Medulla oblongata (tissue), 1 donor: ENCODE measurements at regions not wholly inside any gene's neighbourhood (a gene's known extent, or its start where the extent isn't known, plus 50 kb on each side); places are given as distances from the start of the nearest gene placed in this dataset.

Experiments used
- DNase-seq: peaks from one replicate; pipeline ENCODE4 v3.0.0-alpha.2; 2015; ENCODE audit errors: extremely low spot score

- DNase-seq, result no peak
Observed at GRCh38 chr17:77637818-77638575, 320.5 kb upstream of the TNRC6C start.

DNA sequence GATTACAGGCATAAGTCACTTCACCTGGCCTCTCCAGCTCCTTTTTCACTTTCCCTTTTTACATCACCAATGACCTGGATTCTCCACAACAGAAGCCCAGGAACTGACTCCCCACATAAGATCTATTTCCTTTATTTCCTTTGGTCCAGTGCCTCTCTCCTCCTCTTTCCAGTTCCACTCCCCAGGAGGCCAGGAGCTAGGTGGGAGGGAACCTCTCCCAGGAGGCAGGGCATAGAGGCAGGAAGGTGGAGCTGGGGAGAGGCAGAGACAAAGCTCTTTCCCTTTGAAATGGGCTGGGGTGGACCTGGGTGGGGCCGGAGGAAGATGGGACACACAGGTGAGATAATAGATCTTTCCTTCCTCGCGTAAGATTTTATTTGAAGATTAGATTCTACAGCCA lies 318.3 kb upstream of the TNRC6C start:
- no peak for DNase-seq

DNA sequence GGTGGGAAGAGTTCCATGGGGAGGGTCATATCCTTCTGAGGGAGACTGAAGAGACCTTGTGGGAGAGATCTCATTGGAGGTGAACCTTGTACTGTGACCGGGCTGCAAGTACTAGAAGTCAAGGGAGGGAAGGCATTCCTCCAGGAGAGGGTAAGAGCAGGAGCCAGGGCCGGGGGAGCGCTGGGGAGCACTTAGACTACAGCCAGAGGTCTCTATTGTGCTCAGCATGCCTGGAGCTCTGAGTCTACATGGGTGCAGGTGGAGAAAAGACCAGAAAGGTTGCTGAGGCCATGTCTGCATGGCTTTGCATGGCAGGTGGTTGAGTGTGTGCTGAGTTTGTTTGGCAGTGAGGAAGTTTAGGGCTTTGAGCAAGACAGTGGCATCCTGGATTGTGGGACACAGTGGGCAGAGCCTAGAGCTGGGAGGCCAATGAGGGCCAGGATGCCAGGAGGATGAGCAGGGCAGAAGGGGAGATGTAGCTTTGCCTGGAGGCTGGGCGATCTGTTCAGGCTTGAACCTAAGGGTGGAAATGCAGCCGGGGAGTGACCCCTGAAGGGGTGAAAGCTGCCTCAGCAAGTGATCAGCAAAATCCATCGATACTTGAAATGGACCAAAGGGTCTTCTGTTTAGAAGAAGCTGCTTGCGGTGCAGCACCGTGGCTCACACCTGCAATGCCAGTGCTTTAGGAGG lies 317.4 kb upstream of the TNRC6C start:
- no peak for DNase-seq

DNA sequence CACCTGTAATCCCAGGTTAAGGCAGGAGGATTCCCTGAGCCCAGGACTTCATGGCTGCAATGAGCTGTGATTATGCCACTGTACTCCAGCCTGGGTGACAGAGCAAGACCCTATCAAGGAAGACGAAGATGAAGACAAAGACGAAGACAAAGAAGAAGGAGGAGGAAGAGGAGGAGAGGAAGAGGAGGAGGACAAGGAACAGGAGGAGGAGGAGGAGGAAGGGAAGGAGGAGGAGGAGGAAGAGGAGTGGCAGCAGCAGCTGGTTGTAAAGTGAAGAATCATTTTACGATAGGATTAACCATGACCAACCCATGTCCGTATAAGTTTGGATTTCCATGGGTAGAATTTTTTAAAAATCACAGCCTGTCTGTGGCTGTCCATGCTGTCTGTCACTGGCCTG lies 316.8 kb upstream of the TNRC6C start:
- DNase-seq, result no peak

DNA sequence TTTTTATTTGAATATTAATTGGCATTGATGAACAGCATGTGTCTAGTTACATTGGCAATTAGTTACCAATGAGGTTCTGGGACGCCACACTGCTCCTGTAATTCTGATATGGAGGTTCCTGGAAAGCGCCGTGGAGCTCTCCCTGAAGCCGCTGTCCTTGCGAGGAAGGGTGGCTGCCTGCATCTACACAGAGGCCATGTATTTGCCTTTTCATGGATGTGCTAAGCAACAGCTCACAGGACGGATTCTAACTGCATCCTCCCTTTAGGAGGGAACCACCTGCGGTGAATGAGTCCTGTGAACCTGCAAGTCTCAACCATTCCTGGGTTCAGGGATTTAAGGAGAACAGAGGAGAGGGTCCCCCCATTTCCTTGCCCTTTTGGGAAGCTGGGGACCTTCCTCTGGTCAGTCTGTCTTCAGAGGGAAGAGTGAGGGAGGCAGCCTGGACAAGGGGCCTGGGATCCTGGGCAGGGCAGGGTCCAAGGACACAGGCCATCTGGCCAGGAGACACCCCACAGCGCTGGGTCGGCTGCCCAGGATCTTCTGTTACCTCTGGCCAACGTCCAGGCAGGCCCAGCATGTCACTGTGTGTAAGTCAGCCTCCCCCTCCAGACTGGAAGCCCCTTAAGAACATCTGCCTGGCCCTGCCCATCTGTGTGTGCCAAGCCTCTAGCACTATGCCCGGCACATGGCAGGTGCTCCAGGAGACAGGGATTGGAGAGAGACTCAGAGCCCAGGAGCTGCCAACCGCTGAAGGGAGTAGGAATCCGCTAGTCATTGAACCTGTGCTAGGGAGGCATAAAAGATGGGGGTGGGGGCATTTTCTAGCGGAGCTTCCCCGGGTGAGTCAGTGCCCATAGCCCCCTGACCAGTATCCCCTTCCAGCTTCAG lies 314.1 kb upstream of the TNRC6C start:
- DNase-seq, result no peak

DNA sequence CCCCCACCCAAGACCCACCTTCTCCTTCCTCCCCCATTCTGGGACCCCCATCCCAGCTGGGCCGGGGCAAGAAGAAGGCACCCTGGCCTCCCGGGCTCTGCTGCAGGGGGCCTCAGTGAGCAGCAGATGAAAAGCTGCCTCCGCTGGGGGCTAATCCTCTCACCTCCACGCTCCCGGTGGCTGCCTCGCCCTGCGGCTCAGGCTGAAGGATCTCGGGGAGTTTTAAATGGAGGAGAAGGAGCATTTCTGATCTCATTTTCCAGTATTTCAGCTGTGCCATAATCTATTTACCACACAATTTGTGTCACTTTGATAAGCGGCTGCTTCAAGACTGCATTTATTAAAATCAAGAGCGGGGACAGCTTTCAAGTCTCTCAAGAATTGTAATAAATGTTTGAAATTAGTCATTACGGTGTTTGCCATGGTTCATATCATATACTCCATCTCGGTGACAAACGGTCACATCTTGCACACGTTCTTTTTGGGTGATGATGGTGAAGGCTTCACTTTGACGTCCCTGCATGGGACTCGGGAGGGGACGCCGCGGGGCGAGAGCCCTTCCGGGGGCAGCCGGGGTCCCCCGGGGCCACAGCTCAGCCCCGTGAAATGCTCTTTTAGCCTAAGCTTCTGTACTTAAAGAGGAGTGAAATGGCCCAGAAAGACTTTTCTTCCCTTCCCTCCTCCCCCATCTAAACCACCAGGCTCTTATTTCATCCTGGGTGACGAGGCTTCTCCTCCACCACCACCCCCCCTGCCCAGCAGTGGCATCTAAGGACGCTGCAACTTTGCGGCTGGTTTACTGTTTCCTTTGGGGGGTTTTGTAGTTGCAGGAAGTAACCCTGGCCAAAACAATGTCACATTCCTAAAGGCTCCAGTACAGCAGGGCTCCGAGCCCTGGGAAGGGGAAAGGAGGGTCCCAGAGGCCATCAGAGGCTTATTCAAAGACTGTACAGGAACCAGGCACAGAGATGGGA lies 313.1 kb upstream of the TNRC6C start:
- no peak for DNase-seq

DNA sequence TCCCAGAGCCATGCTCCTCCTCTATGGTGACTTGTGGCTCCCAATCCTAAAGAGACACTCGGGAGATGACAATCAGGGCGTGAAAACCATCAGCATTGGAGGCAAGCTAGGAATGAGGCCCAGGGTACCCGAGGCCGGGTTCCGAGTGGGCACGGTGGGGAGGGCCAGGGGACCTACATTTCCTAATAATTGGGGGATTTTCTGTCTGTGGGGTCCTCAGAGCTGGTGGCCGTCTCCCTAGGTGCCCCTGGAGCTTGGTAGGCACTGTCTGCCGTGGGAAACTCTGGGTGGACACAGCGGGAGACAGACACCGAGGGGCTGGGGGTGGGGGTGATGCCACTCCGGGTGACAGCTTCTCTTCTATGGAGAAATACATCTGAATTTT lies 312.5 kb upstream of the TNRC6C start:
- no peak for DNase-seq

GRCh38 chr17:77647531-77647930 lies 311.0 kb upstream of the TNRC6C start:
- DNase-seq, result no peak

GRCh38 chr17:77649717-77650211 lies 308.7 kb upstream of the TNRC6C start:
- DNase-seq, result no peak

DNA sequence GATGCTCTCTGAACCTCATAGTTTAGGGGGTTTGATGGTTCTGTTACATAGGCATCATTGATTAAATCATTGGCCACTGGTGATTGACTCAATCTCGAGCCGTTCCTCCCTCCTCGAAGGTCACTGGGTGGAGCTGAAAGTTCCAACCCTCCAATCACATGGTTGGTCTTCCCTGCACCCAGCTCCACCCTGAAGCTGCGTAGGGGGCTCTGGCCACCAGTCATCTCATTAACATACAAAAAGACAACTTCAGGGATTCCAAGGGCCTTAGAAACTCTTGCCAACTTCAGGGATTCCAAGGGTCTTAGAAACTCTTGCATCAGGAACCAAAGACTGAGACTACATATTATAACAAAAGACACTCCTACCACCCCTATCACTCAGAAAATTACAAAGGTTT lies 306.5 kb upstream of the TNRC6C start:
- no peak for DNase-seq

DNA sequence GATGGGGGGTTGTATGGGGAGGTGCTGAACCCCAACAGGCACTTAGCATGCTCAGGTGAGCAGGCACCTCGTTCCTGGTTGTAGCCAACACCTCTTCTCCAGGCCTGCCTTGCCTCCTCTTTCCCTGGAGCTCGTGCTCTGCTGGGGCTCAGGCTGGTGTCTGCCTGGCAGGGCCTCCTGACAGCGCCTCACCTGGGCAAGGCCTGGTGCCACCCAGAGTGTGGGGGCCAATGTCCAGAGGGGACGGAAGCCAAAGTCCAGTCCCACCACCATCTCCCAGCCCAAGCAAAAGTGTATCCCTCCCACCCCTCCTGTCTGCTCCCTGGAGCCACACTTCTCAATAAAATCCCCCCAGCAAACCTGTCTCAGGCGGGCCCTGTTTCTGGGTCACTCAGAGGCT lies 304.2 kb upstream of the TNRC6C start:
- no peak for DNase-seq

DNA sequence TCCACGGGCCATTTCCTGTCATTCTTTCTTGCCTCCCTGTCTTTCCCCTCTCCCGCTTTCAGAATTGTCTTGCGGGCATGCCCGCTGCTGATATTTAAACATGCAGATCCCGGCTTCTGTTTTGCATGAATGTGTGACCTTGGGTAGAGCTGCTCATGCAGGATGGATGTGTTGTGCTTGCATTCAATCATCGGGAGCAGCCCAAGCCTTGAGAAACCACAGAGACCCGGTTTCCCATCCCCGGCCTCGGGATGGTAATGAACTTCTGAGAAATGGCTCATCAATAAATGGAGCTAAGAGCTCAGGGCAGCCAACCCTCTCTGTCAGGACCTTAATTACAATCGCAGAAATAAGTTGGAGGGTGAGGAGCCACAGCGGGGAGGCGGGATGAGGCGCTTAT lies 303.7 kb upstream of the TNRC6C start:
- no peak for DNase-seq

- DNase-seq, result no peak
Observed at GRCh38 chr17:77656054-77656453, 302.4 kb upstream of the TNRC6C start.

DNA sequence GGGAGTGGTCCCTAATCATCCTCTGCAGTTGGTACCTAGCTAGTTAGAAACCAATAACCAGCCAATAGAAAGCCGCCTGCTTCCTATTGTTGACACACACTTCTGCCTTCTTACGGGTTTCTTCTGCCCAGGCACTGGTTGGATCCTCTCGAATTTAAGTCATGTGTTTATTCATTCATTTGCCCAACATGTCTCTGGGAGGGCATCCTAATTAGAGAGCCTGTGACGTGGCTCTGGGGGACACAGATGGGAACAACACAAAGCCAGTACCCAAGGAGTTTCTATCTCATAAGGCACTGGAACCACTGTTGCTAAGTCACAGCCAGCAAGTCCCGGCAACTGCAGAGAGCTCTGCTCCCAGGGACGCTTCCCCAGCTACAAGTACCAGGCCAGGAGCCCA lies 300.7 kb upstream of the TNRC6C start:
- DNase-seq, result no peak

- DNase-seq, result no peak
Observed at GRCh38 chr17:77660524-77660923, 298.0 kb upstream of the TNRC6C start.

DNA sequence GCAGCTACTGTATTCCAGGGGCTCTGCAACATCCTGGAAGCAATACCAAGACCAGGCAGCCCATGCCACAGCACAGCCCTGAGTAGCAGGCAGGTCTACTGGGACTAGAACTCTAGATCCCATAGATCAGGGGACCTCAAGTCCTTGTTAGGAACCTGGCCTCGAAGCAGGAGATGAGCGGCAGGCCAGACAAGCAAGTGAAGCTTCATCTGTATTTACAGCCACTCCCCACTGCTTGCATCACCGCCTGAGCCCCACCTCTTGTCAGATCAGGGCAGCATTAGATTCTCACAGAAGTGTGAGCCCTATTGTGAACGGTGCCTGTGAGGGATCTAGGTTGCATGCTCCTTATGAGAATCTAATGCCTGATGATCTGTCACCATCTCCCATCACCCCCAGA lies 295.7 kb upstream of the TNRC6C start:
- no peak for DNase-seq

DNA sequence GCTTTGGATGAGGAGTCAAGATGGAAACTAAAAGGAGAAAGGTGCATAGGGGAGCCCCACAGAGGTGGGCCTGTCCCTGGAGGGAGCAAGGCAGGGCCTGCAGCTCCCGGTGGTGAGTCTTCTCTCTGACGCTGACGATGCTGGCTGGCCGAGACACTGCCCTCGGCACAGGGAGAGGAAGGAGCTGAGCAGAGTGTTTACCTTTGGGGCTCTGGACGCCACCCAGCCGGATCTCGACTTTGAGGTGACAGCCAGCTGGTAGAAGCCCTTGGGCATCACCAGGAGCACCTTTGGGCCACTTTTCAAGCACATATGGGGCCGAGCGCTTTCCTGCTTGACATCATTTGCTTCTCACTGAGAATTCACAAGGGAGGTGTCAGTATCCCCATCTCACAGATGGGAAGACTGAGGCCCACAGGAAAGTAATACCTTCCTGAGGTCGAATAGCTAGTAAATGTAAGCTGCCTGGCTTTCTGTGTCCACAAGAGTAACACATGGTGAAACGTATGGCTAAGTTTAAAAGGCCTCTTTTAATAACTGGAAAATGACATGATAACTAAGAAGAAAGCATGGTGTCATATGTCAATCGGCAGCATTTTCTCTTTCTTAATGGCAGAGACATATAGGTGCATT lies 294.3 kb upstream of the TNRC6C start:
- DNase-seq, result no peak

DNA sequence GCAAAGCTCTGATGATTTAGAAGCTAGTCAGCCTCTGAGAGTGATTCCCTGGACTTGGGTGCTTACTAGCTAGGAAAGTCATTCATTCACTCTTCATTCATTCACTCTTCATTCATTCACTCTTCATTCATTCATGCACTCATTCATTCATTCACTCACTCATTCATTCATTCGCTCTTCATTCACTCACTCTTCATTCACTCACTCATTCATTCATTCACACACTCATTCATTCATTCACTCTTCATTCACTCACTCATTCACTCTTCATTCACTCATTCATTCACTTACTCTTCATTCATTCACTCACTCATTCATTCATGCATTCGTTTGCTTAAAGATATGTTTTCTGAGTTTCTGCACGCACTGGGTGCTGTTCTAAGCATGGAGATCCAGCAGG lies 292.7 kb upstream of the TNRC6C start:
- DNase-seq, result no peak

DNA sequence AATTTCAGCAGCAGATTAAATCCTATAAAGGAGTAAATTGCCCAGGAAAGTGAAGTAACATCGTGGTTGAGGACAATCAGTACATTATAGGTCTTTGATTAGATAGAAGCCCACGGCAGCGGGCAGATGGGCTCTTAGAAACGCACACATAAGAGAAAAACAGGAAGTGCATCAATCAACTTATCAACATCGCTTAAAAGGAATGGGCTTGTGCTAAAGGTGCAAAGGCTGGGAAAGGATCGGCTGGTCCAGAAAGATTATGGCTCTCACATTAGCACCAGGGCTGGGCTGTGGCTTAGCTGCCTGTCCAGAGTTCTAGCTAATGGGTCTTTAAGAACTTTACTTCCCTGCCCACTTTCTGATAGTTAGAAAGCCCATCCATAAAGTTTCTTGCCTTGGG lies 292.0 kb upstream of the TNRC6C start:
- DNase-seq, result no peak

GRCh38 chr17:77666881-77667395 lies 291.6 kb upstream of the TNRC6C start:
- no peak for DNase-seq

DNA sequence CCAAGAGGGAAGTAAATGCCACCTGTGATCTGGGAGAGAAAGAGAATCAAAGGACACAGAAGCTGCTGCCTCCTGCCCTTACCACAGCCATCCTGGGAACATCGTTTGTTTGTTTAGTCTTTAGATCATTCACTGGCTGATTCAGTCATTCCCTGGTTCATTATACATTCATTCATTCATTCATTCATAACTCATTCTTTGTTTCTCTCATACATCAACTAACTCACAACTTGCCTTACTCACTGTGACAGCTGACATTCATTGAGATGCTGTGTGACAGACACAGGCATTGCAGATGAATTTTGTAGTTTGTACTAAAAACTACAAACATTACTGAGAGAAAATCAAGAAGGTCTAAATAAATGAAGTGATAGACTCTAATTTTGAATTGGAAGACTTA lies 291.0 kb upstream of the TNRC6C start:
- no peak for DNase-seq
